ENCODE measurements at regions not wholly inside any gene's neighbourhood (a gene's known extent, or its start where the extent isn't known, plus 50 kb on each side); places are given as distances from the start of the nearest gene placed in this dataset.

DNA sequence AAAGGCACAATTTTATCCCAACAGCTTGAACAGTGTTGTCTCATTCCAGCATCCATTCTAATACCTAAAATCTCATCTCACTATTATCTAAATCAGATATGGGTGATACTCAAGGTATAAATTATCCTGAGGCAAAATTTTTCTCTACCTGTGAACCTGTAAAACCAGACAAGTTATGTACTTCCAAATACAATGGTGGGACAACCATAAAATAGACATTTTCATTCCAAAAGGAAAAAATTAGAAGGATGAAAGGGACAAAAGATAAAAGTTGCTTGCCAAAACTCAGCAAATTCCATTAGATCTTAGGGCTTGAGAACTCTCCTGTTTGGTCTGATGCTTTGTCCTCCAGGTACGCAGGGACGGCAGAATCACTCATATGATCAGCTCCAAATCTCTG lies 650.5 kb downstream of the ADGRL2 start:
- TF ChIP-seq EZH2 (IDR thresholded peaks at IDR 0.05) (no peak), POLR2AphosphoS5 (IDR thresholded peaks at IDR 0.05; ENCODE audit: borderline replicate concordance, low read depth, low read length) (no peak), FOXP2 (optimal IDR thresholded peaks at IDR 0.05; ENCODE audit: control extremely low read depth, extremely low read length, insufficient read depth) (no peak)

Measured in SK-N-MC (cell line).